Neural cell (in vitro differentiated cells): ENCODE measurements at regions not wholly inside any gene's neighbourhood (a gene's known extent, or its start where the extent isn't known, plus 50 kb on each side); places are given as distances from the start of the nearest gene placed in this dataset.

Experiments used
- H2AFZ ChIP-seq: fragments of 200-600, 300-800 bp; sonication (generic), shearing (Covaris generic); 2 replicates; pipeline ENCODE4 v1.6.0; 2014; ENCODE audit warnings: low read depth, mild to moderate bottlenecking, antibody characterized with exemption, low read length, moderate library complexity
- H3F3A ChIP-seq: fragments of 200-600 bp; shearing (Covaris generic); 2 replicates; pipeline ENCODE4 v1.6.1; 2016; ENCODE audit warnings: mild to moderate bottlenecking, moderate library complexity, mixed read lengths, antibody characterized with exemption, low read length; ENCODE audit not compliant: insufficient read depth, poor library complexity, severe bottlenecking
- H3K27ac ChIP-seq: fragments of 200-600, 300-800 bp; sonication (generic), shearing (Covaris generic); 2 replicates; pipeline ENCODE4 v1.5.1; 2014; ENCODE audit warnings: mild to moderate bottlenecking, low read length, moderate library complexity
- H3K27me3 ChIP-seq: fragments of 300-800, 200-600 bp; sonication (generic), shearing (Covaris generic); 2 replicates; pipeline ENCODE4 v1.6.0; 2014; ENCODE audit warnings: mild to moderate bottlenecking, low read depth, low read length, moderate library complexity; ENCODE audit not compliant: insufficient read depth
- H3K36me3 ChIP-seq: fragments of 300-800, 200-600 bp; sonication (generic), shearing (Covaris generic); 2 replicates; pipeline ENCODE4 v1.5.1; 2014; ENCODE audit warnings: mild to moderate bottlenecking, antibody characterized with exemption, low read length, moderate library complexity; ENCODE audit not compliant: insufficient read depth
- H3K4me2 ChIP-seq: fragments of 300-800, 200-600 bp; sonication (generic), shearing (Covaris generic); 2 replicates; pipeline ENCODE4 v1.6.0; 2014; ENCODE audit warnings: mild to moderate bottlenecking, low read length
- H3K4me3 ChIP-seq: fragments of 300-800, 200-600 bp; sonication (generic), shearing (Covaris generic); 2 replicates; pipeline ENCODE4 v1.5.1; 2014; ENCODE audit warnings: mild to moderate bottlenecking, low read length, moderate library complexity
- H3K79me2 ChIP-seq: fragments of 200-600 bp; shearing (Covaris generic); replicated peaks from 2 replicates; pipeline ENCODE4 v1.6.0; 2014; ENCODE audit warnings: mild to moderate bottlenecking, low read length, moderate library complexity; ENCODE audit not compliant: insufficient read depth
- H3K9ac ChIP-seq: fragments of 300-800, 200-600 bp; sonication (generic), shearing (Covaris generic); 2 replicates; pipeline ENCODE4 v1.6.1; 2016; ENCODE audit warnings: mild to moderate bottlenecking, low read length, mixed read lengths
- H3K9me2 ChIP-seq: fragments of 200-600 bp; shearing (Covaris generic); 2 replicates; pipeline ENCODE4 v1.6.1; 2016; ENCODE audit warnings: mild to moderate bottlenecking, low read length, mixed read lengths; ENCODE audit not compliant: insufficient read depth
- H3K9me3 ChIP-seq: fragments of 200-600, 300-800 bp; sonication (generic), shearing (Covaris generic); 2 replicates; pipeline ENCODE4 v1.6.1; 2016; ENCODE audit warnings: mild to moderate bottlenecking, mixed run types, low read length, moderate library complexity, mixed read lengths
- H4K20me1 ChIP-seq: fragments of 200-600 bp; shearing (Covaris generic); 2 replicates; pipeline ENCODE4 v1.6.1; 2016; ENCODE audit warnings: mild to moderate bottlenecking, mixed run types; ENCODE audit not compliant: insufficient read depth
- CTCF ChIP-seq: fragments of 450-650 bp; IDR thresholded peaks from 2 replicates; pipeline ENCODE4 v1.5.1; 2014; ENCODE audit warnings: antibody characterized with exemption, mild to moderate bottlenecking, moderate library complexity; ENCODE audit not compliant: poor library complexity, severe bottlenecking
- EP300 ChIP-seq: fragments of 450-650 bp; conservative IDR thresholded peaks from 2 replicates; pipeline ENCODE4 v1.6.1; 2014; ENCODE audit warnings: antibody characterized with exemption, mild to moderate bottlenecking, moderate library complexity; ENCODE audit not compliant: poor library complexity, severe bottlenecking
- EZH2 ChIP-seq: fragments of 200-600, 300-800 bp; shearing (Covaris generic), sonication (generic); IDR thresholded peaks from 2 replicates; pipeline ENCODE4 v1.6.1; 2014; ENCODE audit warnings: antibody characterized with exemption, low read length, borderline replicate concordance, mild to moderate bottlenecking; ENCODE audit not compliant: insufficient read depth, poor library complexity, severe bottlenecking
- MXI1 ChIP-seq: fragments of 450-650 bp; conservative IDR thresholded peaks from 2 replicates; pipeline ENCODE4 v1.6.1; 2014; ENCODE audit warnings: antibody characterized with exemption, mild to moderate bottlenecking; ENCODE audit not compliant: poor library complexity, severe bottlenecking
- POLR2AphosphoS5 ChIP-seq: IDR thresholded peaks from 2 replicates; pipeline ENCODE4 v1.6.1; 2012
- RAD21 ChIP-seq: fragments of 450-650 bp; conservative IDR thresholded peaks from 2 replicates; pipeline ENCODE4 v1.6.1; 2014; ENCODE audit warnings: antibody characterized with exemption, mild to moderate bottlenecking, moderate library complexity
- REST ChIP-seq: IDR thresholded peaks from 2 replicates; pipeline ENCODE4 v1.6.1; 2012; ENCODE audit warnings: borderline replicate concordance
- SMC3 ChIP-seq: fragments of 450-650 bp; conservative IDR thresholded peaks from 2 replicates; pipeline ENCODE4 v1.6.1; 2014; ENCODE audit warnings: antibody characterized with exemption, mild to moderate bottlenecking, moderate library complexity; ENCODE audit not compliant: poor library complexity
- TAF1 ChIP-seq: IDR thresholded peaks from 2 replicates; pipeline ENCODE4 v1.6.1; 2012; ENCODE audit warnings: low read depth

- no peaks in the 10 kb centered on the region for H3K79me2 ChIP-seq
Measured at GRCh38 chr4:188989371-188989770, 850.1 kb downstream of the TRIML1 start.

GRCh38 chr4:188992706-188993105, 853.5 kb downstream of the TRIML1 start:
- Histone ChIP-seq H3K9ac (no peak overlapping the region), H3K79me2 (no peaks in the 10 kb centered on the region), H3K4me2 (no peak overlapping the region), H3K9me3 (no peaks in the 10 kb centered on the region), H3K36me3 (no peaks in the 10 kb centered on the region), H3K27ac (no peak overlapping the region), H3K9me2 (no peaks in the 10 kb centered on the region), H4K20me1 (no peaks in the 10 kb centered on the region), H3F3A (no peaks in the 10 kb centered on the region), H3K27me3 (no peaks in the 10 kb centered on the region), H3K4me3 (no peak overlapping the region), H2AFZ (no peak overlapping the region)
- TF ChIP-seq EP300 (no peak), MXI1 (no peak), SMC3 (no peak), POLR2AphosphoS5 (no peak), RAD21 (no peak), EZH2 (no peak), TAF1 (no peak), CTCF (no peak)

More at GRCh38 chr4:188989371-188989770, 850.1 kb downstream of the TRIML1 start:
- TF ChIP-seq RAD21 (no peak), EZH2 (no peak), CTCF (no peak), SMC3 (no peak), TAF1 (no peak), REST (no peak), POLR2AphosphoS5 (no peak), EP300 (no peak), MXI1 (no peak)
- Histone ChIP-seq H3F3A (no peaks in the 10 kb centered on the region), H4K20me1 (no peaks in the 10 kb centered on the region), H2AFZ (no peak overlapping the region), H3K9me3 (no peaks in the 10 kb centered on the region), H3K36me3 (no peaks in the 10 kb centered on the region), H3K4me2 (no peak overlapping the region), H3K27me3 (no peaks in the 10 kb centered on the region), H3K9ac (no peak overlapping the region), H3K27ac (no peak overlapping the region), H3K4me3 (no peak overlapping the region), H3K9me2 (no peaks in the 10 kb centered on the region)
